ENCODE measurements at regions not wholly inside any gene's neighbourhood (a gene's known extent, or its start where the extent isn't known, plus 50 kb on each side); places are given as distances from the start of the nearest gene placed in this dataset.
A peak's percentile ranks its signal among the peaks of the same experiment; 100 is the strongest.

GRCh38 chr6:43862925-43863324 is 92.9 kb downstream of the VEGFA start:
- TF ChIP-seq CTCF (IDR thresholded peaks at IDR 0.05; ENCODE audit: insufficient read depth, low read length) (no peak), POLR2AphosphoS5 (IDR thresholded peaks at IDR 0.05; ENCODE audit: low read depth) (no peak), SPI1 (IDR thresholded peaks at IDR 0.05; ENCODE audit: borderline replicate concordance, low read depth) (peak; percentile 19; the same call in 1 of the 2 replicates)
- TF ChIP-seq, protein P1, sequence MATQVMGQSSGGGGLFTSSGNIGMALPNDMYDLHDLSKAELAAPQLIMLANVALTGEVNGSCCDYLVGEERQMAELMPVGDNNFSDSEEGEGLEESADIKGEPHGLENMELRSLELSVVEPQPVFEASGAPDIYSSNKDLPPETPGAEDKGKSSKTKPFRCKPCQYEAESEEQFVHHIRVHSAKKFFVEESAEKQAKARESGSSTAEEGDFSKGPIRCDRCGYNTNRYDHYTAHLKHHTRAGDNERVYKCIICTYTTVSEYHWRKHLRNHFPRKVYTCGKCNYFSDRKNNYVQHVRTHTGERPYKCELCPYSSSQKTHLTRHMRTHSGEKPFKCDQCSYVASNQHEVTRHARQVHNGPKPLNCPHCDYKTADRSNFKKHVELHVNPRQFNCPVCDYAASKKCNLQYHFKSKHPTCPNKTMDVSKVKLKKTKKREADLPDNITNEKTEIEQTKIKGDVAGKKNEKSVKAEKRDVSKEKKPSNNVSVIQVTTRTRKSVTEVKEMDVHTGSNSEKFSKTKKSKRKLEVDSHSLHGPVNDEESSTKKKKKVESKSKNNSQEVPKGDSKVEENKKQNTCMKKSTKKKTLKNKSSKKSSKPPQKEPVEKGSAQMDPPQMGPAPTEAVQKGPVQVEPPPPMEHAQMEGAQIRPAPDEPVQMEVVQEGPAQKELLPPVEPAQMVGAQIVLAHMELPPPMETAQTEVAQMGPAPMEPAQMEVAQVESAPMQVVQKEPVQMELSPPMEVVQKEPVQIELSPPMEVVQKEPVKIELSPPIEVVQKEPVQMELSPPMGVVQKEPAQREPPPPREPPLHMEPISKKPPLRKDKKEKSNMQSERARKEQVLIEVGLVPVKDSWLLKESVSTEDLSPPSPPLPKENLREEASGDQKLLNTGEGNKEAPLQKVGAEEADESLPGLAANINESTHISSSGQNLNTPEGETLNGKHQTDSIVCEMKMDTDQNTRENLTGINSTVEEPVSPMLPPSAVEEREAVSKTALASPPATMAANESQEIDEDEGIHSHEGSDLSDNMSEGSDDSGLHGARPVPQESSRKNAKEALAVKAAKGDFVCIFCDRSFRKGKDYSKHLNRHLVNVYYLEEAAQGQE (IDR thresholded peaks at IDR 0.05; ENCODE audit: insufficient replicate concordance, low read depth), result no peak
